ENCODE measurements at regions not wholly inside any gene's neighbourhood (a gene's known extent, or its start where the extent isn't known, plus 50 kb on each side); places are given as distances from the start of the nearest gene placed in this dataset.

DNA sequence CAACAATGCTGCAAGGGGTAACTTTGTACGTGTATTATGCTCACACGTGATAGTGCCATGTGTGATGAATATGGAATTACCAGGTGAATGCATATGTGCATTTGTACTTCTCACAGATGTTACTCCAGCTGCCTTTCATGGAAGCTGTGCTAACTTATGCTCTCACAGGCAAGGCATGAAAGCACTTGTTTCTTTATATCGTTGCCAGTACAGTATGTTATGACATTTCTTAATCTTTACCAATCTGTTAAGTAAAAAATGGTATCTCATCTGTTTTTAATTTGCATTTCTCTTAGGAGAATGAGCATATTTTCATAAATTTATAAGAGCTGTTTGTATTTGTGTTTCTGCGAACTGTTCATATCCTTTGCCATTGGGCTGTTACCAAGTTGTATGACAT, 311.8 kb upstream of the DMRT1 start:
- no peak for TF ChIP-seq YY1 (IDR thresholded peaks at IDR 0.05; ENCODE audit: low read depth)
- no peak for TF ChIP-seq EGR1 (IDR thresholded peaks at IDR 0.05)
- TF ChIP-seq ZBTB7A (IDR thresholded peaks at IDR 0.05; ENCODE audit: low read depth) = no peak
- TF ChIP-seq REST (IDR thresholded peaks at IDR 0.05; ENCODE audit: low read depth) = no peak
- no peak for TF ChIP-seq CEBPB (IDR thresholded peaks at IDR 0.05)
- TF ChIP-seq RAD21 (IDR thresholded peaks at IDR 0.05; ENCODE audit: low read depth) = no peak
- no peak for TF ChIP-seq FOXM1 (IDR thresholded peaks at IDR 0.05; ENCODE audit: borderline replicate concordance, low read depth)
- TF ChIP-seq CREB1 (IDR thresholded peaks at IDR 0.05; ENCODE audit: low read depth) = no peak
- TF ChIP-seq NFIC (IDR thresholded peaks at IDR 0.05) = no peak
- TF ChIP-seq EP300 (IDR thresholded peaks at IDR 0.05; ENCODE audit: borderline replicate concordance) = no peak
- TF ChIP-seq MAX (IDR thresholded peaks at IDR 0.05) = no peak
- TF ChIP-seq TAF1 (IDR thresholded peaks at IDR 0.05; ENCODE audit: low read depth) = no peak
- no peak for TF ChIP-seq TCF12 (IDR thresholded peaks at IDR 0.05; ENCODE audit: low read depth)
- TF ChIP-seq, protein P1, sequence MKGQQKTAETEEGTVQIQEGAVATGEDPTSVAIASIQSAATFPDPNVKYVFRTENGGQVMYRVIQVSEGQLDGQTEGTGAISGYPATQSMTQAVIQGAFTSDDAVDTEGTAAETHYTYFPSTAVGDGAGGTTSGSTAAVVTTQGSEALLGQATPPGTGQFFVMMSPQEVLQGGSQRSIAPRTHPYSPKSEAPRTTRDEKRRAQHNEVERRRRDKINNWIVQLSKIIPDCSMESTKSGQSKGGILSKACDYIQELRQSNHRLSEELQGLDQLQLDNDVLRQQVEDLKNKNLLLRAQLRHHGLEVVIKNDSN (IDR thresholded peaks at IDR 0.05) = no peak
- no peak for TF ChIP-seq TEAD4 (IDR thresholded peaks at IDR 0.05)

DNA sequence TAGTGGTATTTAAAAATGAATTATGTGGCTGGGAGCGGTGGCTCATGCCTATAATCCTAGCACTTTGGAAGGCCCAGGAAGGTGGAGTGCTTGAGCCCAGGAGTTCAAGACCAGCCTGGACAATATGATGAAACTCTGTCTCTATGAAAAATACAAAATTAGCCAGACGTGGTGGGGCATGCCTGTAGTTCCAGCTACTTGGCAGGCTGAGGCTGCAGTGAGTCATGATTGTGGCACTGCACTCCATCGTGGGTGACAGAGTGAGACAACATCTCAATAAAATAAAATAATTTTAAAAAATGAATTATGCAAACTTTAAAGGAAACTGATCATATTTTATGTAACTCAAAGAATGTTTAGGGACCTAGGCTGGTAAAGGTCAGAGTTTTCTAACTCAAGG, 310.8 kb upstream of the DMRT1 start:
- TF ChIP-seq TAF1 (IDR thresholded peaks at IDR 0.05; ENCODE audit: low read depth) = no peak
- no peak for TF ChIP-seq RAD21 (IDR thresholded peaks at IDR 0.05; ENCODE audit: low read depth)
- no peak for TF ChIP-seq YY1 (IDR thresholded peaks at IDR 0.05; ENCODE audit: low read depth)
- TF ChIP-seq FOXM1 (IDR thresholded peaks at IDR 0.05; ENCODE audit: borderline replicate concordance, low read depth) = no peak
- TF ChIP-seq TEAD4 (IDR thresholded peaks at IDR 0.05) = no peak
- no peak for TF ChIP-seq CREB1 (IDR thresholded peaks at IDR 0.05; ENCODE audit: low read depth)

- TF ChIP-seq MAX (IDR thresholded peaks at IDR 0.05) (no peak), CEBPB (IDR thresholded peaks at IDR 0.05) (no peak), EGR1 (IDR thresholded peaks at IDR 0.05) (no peak), RAD21 (IDR thresholded peaks at IDR 0.05; ENCODE audit: low read depth) (no peak), TEAD4 (IDR thresholded peaks at IDR 0.05) (no peak), YY1 (IDR thresholded peaks at IDR 0.05; ENCODE audit: low read depth) (no peak), TCF12 (IDR thresholded peaks at IDR 0.05; ENCODE audit: low read depth) (no peak), FOXM1 (IDR thresholded peaks at IDR 0.05; ENCODE audit: borderline replicate concordance, low read depth) (no peak), TAF1 (IDR thresholded peaks at IDR 0.05; ENCODE audit: low read depth) (no peak), EP300 (IDR thresholded peaks at IDR 0.05; ENCODE audit: borderline replicate concordance) (no peak), ZBTB7A (IDR thresholded peaks at IDR 0.05; ENCODE audit: low read depth) (no peak), CREB1 (IDR thresholded peaks at IDR 0.05; ENCODE audit: low read depth) (no peak), REST (IDR thresholded peaks at IDR 0.05; ENCODE audit: low read depth) (no peak), NFIC (IDR thresholded peaks at IDR 0.05) (no peak)
- TF ChIP-seq, protein P1 (IDR thresholded peaks at IDR 0.05) = no peak
Measured at GRCh38 chr9:532707-533106, 308.8 kb upstream of the DMRT1 start.

- TF ChIP-seq TEAD4 (IDR thresholded peaks at IDR 0.05) (no peak), RAD21 (IDR thresholded peaks at IDR 0.05; ENCODE audit: low read depth) (no peak), CREB1 (IDR thresholded peaks at IDR 0.05; ENCODE audit: low read depth) (no peak), ZBTB7A (IDR thresholded peaks at IDR 0.05; ENCODE audit: low read depth) (no peak), EP300 (IDR thresholded peaks at IDR 0.05; ENCODE audit: borderline replicate concordance) (no peak), NFIC (IDR thresholded peaks at IDR 0.05) (peak; percentile 39; the same call in 1 of the 2 replicates)
Measured at GRCh38 chr9:534886-535285, 306.6 kb upstream of the DMRT1 start.

- TF ChIP-seq FOXM1 (IDR thresholded peaks at IDR 0.05; ENCODE audit: borderline replicate concordance, low read depth) = no peak
- no peak for TF ChIP-seq YY1 (IDR thresholded peaks at IDR 0.05; ENCODE audit: low read depth)
- no peak for TF ChIP-seq CEBPB (IDR thresholded peaks at IDR 0.05)
- no peak for TF ChIP-seq RAD21 (IDR thresholded peaks at IDR 0.05; ENCODE audit: low read depth)
- TF ChIP-seq MAX (IDR thresholded peaks at IDR 0.05) = no peak
- TF ChIP-seq NFIC (IDR thresholded peaks at IDR 0.05) = no peak
- TF ChIP-seq TEAD4 (IDR thresholded peaks at IDR 0.05) = no peak
- no peak for TF ChIP-seq EGR1 (IDR thresholded peaks at IDR 0.05)
- no peak for TF ChIP-seq TCF12 (IDR thresholded peaks at IDR 0.05; ENCODE audit: low read depth)
Measured at GRCh38 chr9:535356-535755, 306.1 kb upstream of the DMRT1 start.
